ENCODE measurements at regions not wholly inside any gene's neighbourhood (a gene's known extent, or its start where the extent isn't known, plus 50 kb on each side); places are given as distances from the start of the nearest gene placed in this dataset.

DNA sequence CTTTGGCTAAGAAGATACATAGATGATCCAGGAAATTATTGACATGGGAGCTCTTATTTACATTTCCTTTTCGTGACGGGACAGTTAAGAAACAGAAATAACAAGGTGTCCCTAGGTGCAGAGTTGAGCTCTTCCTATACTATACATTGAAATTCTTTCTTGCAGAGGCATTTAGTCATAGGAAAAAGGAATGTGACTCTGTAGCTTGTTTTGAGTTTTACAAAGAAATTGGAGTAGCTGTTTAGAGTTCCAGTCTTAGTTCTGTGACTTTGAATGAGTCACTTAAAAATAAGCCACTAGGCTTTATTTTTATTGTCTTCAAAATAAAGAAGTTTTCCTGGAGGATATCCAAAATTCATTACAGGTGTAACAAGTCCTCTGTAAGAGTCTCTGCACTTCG, 723.5 kb upstream of the SGO1 start:
- DNase-seq (ENCODE audit: low read depth): no peak

DNA sequence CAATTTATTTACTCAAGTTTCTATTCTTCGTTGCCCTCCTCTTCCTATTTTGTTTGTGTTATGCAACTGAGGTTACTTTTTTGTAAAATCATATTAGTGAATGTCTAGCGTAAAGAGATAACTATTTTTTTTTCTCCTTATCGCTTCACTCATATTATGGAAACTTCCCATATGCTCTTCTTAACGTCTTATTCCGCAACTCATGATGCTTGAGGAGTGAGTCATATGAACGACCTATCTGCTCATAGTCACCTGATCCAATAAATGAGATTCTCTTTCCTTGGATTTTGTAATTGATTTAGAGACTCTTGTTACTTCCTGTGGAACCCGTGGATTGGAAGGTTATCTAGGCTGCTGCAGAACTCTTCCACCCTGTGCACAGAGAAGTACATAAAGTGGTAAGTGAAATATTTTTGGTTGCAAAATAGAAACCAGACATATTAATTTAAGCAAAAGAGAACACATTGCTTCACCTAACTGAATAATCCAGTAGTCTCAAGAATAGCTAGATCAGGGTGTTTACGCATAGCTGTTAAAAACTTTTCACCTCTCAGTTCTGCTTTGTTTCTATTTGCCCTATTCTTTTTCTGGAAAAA, 719.3 kb upstream of the SGO1 start:
- DNase-seq (ENCODE audit: low read depth): no peak

DNA sequence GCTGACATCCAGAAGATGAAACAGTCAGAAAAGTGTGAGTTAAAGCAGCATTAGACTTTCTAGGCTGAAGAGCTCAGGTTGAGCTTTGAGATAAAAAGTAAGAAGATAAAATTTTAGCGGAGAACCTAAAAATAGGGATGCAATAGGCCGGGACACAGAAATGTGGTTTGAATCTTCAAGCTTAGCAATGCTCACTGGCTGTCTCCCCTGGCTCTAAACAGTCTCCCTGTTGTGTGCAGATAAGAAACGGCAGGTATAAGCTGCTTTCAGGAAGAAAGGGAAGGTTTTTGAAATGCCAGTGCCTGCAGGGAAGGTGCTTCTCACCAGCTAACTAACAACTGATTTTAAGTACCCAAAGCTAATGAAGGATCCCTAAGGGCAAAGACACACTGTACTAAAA, 718.7 kb upstream of the SGO1 start:
- no peak for DNase-seq (ENCODE audit: low read depth)

DNA sequence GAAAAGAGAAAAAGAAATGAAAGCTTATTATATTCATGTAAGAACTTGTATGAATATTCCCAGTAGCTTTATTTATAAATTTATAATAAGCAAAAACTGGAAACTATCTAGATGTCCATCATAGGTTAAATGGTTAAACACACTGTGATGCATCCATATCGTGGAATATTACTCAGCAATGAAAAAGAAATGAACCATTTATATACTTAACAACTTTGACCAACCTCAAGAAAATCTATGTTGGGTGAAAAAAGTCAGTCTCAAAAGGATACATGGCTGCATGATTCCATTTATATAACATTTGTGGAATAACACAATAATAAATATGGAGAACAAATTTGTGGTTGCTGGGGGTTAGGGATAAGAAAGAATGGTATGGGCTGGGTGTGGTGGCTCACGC, 713.0 kb upstream of the SGO1 start:
- DNase-seq (ENCODE audit: low read depth): no peak

DNA sequence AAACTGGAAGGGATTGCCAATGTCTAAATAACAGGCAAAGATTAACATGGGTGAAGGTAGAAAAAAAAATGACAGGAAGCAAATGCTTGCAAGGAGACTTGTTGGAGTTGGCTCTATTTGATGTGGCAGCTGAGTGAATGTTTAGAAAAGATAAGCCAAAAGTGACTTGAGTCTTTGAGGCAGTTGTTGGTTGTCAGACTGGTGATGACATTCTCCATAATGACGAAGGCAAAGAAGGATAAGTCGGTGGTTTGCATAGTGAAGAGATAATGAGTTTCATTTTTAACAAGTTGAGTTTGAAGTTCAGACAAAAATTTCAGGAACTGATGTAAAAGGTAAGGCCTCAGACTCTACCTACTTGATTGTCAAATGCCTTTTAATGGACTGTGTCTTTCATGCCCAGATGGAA, 704.1 kb upstream of the SGO1 start:
- DNase-seq (ENCODE audit: low read depth): no peak

DNA sequence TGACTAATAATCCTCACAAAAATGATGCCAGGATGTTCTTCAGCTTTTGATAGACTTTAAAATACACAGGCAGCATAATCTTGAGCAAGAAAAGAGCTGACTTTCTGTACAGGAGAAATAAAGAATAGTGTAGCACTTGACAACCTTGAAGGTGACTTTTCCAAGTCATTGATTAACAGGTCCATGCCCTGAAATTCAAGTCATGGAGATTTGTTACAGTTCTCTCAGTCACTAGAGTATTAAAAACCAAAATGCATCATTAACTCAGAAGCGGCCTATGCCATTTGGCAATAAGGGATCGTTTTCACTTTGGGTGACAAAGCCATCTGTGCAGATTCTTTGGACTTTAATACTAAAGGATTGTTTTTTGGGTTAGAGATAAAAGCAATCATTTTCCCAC, 692.7 kb upstream of the SGO1 start:
- no peak for DNase-seq (ENCODE audit: low read depth)

DNA sequence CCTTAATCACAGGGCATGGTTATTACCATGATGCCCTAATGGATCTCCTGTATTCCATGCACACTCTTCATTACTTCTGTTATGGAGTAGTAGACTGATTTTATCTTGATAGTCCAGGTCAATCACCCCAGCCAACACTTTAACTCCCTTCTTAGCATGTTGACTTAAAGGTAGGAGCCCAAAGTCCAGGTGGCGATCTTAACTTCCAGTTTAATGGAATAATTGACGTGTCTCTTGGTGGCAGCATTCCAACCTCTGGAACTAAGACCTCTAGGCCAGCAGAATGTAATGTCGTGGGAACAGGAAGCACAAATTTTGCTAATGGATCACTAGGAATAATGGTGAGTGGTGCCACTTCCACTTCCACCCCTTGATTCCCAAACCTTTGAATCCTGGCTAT, 687.2 kb upstream of the SGO1 start:
- DNase-seq (ENCODE audit: low read depth): no peak

DNA sequence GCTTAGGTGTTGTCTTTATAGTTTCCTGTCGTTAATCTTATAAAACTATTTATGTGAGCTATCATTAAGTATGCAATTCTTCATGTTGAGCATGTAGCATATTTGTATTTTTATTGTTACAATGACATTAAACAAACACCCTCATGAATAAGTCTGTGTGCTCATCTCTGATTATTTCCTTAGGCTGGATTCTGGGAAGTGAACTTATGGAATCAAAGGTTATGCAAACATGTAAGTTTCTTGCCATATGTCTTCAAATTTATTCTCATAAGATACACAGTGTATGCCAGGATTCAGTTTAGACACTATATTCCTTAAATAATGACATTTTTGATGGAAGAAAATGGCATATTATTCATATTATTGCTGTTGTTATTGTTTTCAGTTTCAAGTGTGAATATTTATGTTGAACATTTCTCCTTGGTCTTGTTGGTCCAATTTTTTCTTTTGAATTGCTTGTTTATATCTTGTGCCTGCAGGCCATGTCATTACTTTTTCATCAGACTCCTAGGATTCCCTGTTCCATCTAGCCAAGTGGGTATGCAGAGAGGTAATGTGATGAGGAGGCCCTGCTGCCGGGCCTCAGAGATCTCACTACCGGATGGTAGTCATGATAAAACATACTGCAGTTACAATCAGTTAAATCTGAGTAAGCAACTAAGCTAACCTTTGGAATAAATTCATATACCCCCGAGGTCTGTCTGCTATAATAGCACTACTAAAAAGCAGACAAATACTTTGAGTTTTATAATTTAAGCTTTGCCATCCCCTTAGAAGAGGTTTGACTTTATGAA, 684.3 kb upstream of the SGO1 start:
- DNase-seq (ENCODE audit: low read depth): no peak

DNA sequence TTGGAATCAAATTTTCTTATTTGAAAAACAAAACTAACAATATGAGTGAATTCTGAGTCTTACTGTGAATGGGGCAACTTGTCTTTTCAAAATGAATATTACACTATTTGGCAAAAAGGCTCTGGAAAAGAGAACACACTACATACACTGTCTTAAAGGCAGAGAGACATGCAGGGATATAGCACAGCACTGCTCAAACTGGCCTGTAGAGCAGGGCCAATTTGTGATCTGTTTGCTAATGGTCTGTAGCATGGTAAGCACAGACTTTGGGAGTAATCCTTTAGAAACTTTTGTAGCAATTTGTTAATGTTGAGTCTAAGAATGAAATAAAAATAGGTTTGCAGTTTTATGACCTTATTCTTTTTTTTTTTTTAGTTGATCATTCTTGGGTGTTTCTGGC, 679.8 kb upstream of the SGO1 start:
- DNase-seq (ENCODE audit: low read depth): no peak

DNA sequence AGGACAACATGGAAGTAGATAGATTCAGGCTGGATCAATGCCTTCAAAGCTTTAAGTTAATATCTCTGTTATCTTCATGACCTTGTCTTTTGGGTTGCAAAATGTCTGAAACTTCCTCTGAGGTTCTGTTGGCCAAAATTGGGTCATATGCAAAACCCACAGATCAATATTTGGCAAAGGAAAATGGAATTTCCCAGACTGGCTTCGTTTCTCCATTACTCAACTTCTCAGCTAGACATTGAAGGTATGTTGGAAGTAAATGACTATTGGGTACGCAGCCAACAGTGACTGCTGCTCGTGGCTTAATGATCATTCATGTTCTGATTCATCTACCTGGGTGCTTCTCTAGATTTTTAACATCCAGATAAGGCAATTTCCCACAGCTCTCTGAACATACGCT, 675.4 kb upstream of the SGO1 start:
- no peak for DNase-seq (ENCODE audit: low read depth)

DNA sequence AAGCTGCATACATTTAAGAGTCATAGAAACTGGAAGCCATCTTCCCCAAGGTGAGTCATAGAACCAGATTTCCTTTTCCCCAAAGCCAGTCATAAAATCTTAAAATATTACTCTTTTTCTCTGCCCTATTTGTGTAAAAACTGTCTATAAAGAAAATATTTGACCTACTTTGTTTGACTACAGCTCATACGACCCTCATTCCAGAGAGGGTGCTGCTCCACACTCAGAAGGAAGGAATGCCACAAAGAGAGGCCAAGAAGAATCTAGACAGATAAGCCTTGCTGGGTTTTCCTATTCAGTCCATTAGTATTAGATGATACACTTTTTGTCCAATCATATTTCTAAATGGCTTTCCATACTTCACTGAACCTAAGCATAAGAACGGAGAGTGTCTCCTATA, 671.6 kb upstream of the SGO1 start:
- DNase-seq (ENCODE audit: low read depth): no peak

DNA sequence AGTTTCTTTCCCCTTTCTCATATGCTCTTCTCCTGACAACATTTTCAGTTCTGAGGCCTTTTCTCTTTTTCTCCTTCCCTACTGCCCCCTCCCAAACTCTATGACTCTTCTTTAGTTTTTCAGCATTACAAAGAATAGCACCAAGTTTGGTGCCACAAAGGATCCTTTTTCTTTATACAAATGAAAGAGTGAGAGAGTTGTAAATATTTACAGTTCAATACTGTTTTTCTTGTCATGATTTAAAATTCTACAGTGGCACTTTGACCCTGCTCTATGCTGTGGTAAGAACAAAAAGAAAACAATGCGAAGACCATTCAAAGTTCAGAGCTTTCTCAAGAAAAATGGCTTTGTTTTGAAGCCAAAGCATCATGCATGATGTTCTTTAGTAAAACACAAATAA, 667.9 kb upstream of the SGO1 start:
- no peak for DNase-seq (ENCODE audit: low read depth)

DNA sequence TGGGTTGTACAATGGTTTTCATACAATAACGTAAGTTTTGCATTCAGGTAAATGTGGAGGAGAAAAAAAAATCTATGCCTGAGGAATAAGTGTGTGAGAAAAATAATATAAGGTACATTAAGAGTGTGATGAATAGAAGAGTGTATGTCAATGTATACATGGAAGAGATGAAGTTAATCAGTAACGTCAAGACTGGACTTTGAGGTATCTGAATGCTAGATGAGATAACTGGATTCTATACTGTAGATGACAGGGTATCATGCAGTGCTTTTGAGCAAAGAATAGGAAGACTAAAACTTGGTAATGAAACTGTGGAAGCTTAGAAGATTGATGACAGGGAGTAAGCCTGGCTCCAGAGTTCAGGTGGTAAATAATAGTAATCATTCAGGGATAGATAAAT, 666.7 kb upstream of the SGO1 start:
- DNase-seq (ENCODE audit: low read depth): no peak

DNA sequence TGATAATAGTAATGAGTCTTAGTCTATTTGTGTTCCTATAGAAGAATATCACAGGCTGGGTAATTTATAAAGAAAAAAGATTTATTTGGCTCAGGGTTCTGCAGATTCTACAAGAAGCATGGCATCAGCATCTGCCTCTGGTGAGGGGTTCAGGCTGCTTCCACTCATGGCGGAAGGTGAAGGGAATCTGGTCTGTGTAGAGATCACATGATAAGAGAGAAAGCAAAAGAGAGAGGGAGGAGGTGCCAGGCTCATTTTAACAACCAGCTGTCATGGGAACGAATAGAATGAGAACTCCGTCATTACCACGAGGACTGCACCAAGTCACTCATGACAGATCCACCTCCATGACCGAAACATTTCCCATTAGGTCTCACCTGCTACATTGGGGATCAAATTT, 664.0 kb upstream of the SGO1 start:
- DNase-seq (ENCODE audit: low read depth): no peak

DNA sequence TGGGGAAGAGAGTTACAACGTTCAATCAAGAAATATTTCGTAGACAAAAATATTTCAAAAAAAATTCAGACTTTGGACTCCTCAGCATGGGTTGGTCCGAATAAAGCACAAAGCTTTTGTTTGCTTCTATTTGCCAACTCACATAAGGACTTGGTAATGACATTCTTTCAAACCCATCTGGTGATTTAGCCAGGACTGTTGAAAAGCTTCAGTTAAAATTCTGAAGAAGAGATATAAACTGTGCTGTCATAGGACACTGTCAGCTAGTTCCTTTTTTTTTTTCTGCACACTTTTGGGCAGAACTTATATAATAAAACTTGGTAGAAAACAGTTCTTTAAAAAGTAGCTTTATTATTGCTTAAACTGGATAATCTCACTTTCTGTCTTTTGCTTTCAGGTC, 660.8 kb upstream of the SGO1 start:
- DNase-seq (ENCODE audit: low read depth): no peak

DNA sequence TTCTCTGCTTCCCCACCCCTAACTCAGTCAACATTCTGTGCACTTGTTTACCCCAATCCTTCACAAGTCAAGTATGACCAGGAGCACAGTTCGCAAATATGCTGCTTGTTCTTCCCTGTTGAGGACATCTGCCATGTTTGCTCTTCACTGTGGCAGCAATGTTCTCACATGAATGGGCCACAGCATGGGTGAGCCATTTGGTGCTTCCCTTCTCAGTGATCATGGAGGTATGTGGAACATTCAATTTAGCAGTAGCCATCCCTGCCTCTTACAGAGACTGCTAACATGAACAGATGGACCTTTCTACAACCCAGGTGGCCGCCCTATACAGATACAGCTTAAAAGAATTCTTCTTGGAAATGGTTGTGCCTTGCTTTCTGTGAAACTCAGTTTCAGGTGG, 660.1 kb upstream of the SGO1 start:
- DNase-seq (ENCODE audit: low read depth): no peak

DNA sequence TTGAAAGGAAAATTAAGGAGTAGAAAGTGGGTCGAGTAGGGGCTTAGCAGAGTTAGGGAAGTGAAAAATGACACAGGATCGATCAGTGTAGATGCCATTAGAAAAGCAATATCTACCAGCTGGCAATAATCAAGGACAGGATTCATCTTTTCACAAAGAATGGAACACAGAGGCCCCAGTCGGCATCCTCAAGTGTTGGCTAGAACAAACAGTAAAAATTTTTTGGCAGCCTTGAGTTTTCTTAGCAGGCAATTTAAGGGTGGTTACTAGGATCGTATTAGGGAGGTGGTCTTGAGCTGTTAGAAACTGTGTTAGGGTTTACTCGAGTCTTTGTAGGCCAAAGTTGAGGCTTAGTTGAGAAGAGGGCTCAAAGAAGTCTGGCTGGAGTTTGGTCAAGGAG, 658.8 kb upstream of the SGO1 start:
- no peak for DNase-seq (ENCODE audit: low read depth)

DNA sequence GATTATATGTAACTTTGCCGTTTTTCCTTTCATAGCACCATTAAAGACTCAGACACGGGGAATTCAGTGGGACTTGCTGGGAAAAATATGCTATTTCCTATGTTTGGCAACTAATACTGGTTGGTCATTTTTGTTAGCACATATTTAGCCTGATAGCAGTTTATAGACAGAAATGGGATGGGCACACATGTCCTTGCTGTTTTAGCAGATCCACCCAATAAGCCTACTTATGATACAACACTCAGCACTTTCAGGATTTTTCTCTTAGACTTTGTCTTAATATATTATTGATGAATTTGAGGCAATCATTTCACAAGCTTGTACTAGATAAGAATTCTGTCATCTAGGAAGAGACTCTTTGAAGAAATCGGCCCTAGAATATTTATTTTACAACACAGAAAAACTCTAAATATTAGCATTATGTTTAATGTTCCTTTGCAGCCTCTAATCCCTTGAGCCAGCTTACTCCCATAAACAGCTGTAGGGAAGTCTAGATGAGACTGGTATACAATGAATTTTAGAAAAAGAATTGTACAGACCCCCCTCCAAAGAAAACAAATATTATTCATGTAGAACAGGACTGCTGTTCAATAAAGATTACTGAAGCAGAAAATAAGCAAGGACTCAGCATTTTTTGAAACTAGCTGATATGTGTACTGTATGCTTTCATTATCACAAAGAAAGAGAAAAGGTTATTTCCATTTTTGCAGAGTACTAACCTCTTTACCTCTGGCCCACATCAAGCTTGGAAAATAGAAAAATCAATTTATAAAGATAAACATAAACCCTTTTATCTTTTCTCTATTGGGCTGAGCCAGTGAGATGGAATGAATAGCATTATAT, 656.8 kb upstream of the SGO1 start:
- no peak for DNase-seq (ENCODE audit: low read depth)

DNA sequence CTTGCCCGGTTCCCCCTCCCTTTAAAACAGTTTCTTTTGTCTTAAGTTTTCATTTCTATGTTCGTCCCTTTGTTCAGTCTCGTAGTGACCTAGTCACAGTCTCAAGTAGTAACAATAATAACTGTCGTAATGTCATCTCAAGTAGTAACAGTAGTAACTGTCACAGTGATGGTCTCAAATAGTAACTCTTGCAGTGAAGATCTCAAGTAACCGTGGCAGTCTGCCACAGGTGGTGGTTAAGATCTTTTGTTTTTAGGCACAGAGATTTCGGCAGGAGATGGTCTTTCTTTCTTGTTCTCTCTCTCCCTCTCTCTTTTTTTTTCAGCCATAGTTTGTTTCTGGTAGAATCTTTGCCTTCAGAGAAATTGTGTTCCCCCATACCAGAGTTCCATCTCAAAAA, 656.0 kb upstream of the SGO1 start:
- DNase-seq (ENCODE audit: low read depth): no peak

DNA sequence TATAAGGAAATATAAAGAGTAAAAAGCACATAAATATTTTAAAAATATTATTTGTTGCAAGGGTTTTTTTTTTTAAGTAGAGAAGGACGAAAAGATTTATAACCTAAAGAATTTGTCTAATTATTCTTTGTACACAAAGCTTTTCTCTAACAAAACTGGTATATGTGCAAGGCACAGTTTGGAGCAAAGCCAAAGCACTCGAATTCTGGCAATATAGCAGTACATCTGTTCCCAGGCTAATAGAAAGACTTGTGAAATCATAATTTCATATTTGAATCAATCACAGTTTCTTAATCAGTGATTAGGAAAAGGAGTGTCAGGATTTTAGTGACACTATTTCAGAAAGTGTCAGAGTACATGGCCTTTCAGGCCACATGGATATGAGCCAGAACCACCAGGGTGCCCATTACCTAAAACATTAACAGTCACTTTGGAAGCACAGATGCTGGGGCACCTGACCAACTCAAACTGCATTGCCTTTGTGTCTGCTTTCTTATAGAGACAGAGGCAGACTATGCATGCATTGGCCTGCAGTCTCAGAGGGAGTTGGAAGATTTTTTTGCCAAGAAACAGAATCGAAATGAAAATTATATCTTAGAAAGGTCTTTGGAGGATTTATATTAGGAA, 651.8 kb upstream of the SGO1 start:
- no peak for DNase-seq (ENCODE audit: low read depth)

DNA sequence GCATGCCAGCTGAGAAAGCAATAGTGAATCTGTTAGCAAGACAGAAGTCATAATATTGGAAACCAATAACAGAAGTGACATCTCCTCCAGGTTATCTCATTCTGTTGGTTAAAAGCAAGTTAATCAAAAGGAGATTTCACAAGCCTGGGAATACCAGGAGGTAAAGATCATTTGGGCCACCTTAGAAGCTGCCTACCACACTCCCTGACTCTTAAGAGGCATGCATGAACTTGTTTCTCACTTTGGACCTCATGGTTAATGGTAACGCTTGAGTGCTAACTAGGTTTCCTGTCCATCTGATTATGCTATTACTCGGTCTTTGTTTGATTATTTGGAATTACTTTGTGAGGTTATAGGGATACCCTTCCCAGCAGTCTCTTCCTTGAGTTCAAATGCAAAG, 650.8 kb upstream of the SGO1 start:
- DNase-seq (ENCODE audit: low read depth): no peak

DNA sequence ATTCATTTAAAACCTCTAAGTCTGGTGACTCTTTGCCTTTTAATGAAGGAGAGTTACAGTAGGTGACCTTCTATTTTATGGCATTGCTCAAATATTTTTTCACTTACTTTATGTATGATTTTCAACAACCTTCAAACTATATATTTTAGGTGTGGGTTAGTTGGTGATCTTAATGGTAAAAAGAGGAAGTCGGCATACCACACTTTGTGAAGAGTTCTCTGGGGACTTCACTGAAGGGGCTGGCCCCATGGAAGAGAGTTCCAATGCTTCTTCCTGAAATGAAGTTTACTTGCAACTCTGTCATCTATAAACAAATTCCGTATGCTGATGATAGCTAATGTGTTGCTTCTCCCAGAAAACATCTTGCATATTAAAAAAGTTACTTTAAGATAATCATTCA, 647.0 kb upstream of the SGO1 start:
- DNase-seq (ENCODE audit: low read depth): no peak

DNA sequence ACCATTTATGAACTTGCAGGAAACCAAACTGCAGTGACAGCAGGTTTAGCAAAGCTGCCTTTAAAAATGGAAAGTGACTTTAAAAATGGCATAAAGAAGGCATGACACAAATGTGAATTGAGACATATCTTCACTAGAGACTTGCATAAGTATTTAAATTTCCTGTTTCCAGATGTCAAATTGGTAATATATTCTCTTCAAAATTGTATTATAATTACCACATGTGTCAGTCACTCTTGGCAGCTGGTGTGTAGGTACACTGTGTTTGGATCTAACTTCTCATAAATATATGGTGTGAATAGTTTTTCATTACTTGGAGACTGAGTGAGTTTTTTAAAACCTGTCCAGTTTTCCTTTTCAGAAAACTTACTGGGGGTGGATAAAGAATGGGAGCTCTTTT, 636.2 kb upstream of the SGO1 start:
- no peak for DNase-seq (ENCODE audit: low read depth)
